Fibroblast of the aortic adventitia (primary cell): ENCODE measurements at regions not wholly inside any gene's neighbourhood (a gene's known extent, or its start where the extent isn't known, plus 50 kb on each side); places are given as distances from the start of the nearest gene placed in this dataset.

Experiments used
- DNase-seq: peaks from one replicate; pipeline ENCODE4 v3.0.0-alpha.2; 2010; ENCODE audit warnings: low read depth
- H3K4me3 ChIP-seq: 2 replicates; pipeline ENCODE4 v1.5.1; 2011; ENCODE audit warnings: low read depth, mild to moderate bottlenecking, control low read depth, low read length, moderate library complexity
- CTCF ChIP-seq: IDR thresholded peaks from 2 replicates; pipeline ENCODE4 v1.5.1; 2011; ENCODE audit warnings: mild to moderate bottlenecking, low read length, control low read depth, inconsistent platforms; ENCODE audit not compliant: insufficient read depth

GRCh38 chr1:222285526-222285925, 262.4 kb downstream of the HHIPL2 start:
- TF ChIP-seq CTCF = no peak
- DNase-seq = no peak
- no peak overlapping the region for H3K4me3 ChIP-seq

DNA sequence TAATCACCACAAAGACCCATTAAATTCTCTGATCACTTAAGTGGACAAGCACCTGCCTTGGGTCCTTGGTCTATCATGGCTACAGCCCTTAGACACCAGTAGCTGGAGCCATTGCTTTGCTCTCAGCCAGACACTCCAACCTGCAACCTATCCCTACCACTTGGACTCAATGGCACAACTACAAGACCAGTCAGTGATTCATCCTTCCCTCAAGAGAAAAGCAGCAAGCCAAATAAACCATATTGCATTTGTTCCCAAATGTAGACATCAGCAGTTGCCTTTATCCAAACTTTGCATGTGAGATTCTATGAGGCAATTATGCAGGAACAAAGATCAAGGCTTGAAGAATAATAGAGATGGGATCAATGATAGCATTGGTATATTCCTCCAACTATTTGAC, 263.4 kb downstream of the HHIPL2 start:
- peak; percentile 2 for DNase-seq
- no peak overlapping the region for H3K4me3 ChIP-seq
- no peak for TF ChIP-seq CTCF

DNA sequence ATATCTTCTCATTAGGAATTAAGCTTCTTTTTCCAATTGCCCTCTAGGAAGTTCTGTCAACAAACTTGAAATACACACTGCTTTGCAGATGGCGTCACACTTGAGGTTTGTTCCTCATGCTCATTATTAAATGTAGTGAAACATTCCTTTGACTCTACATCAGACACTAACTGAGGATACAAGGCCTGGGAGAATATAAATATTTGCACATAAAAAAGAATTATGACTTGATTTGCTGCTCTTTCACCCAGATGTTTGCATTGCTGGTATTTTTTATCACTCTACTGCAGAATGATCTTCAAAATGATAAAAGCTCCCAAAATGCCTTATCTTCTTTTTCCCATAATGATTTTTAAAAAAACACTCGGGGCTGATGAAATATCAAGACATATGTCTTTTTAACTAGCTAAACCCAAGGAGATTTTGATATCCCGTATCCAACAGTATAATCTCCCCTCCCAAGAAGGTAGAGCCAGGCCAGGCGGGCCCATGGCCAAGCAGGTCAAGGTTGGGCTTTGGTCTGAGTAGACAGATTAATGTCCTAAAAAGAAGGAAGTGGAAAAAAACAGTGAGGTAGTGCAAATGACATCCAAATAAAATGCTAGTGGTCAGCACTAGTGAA, 264.6 kb downstream of the HHIPL2 start:
- TF ChIP-seq CTCF = no peak
- DNase-seq = peak; percentile 43
- H3K4me3 ChIP-seq = no peak overlapping the region

GRCh38 chr1:222279591-222279990, 268.3 kb downstream of the HHIPL2 start:
- no peak for TF ChIP-seq CTCF
- no peak overlapping the region for H3K4me3 ChIP-seq
- no peak for DNase-seq

DNA sequence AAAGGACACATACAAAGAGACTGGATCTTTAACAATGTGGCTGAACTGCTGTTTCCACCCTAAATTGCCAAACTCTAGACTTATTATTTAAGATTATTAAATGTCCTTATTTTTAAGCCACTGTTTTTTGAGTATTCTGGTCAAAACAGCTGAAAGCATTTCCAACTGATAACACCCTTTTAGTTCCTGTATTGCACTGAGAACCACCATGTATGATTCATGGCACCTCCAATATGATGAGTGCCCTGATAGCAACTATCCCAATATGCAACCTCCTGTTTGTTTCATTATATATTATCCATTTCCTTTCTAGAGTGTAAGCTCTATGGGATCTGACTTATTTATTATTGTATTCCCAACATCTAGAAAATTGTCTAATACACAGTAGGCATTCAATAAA, 269.4 kb downstream of the HHIPL2 start:
- DNase-seq = no peak
- H3K4me3 ChIP-seq = no peak overlapping the region
- TF ChIP-seq CTCF = no peak

DNA sequence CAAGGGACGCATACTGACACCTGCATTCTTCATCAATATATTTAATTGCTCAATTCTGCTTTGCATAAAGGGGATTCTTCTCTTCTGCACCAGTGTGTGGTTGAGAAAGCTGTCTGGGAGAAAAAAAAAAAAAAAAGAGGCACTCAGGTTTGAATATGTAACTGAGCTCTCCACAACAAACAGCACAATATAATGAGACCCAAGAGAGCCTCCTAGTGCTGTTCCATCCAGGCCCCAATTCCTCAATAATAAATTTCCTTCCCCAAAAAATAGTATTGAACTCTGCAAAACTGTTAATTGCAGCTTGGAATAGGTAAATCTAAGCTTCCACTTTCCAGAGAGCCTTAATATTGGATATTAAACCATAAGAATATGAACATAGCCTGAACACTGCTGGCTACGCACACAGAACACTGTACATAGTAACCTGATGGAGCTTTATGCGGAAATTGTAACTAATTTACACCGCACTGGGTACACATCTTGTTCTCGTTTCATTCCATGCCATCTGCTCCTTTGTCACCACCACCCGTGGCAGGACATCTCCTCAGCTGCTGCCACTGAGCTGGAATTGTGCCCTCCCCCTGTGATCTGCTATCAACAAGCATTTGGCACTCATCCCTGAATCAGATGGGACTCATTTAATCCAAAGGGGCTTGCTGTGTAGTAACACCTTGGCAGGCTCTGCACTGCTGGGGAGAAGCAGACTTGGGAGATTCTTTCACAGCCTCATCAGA, 272.0 kb downstream of the HHIPL2 start:
- no peak for TF ChIP-seq CTCF
- DNase-seq = no peak
- H3K4me3 ChIP-seq = no peak overlapping the region
